ENCODE measurements at regions not wholly inside any gene's neighbourhood (a gene's known extent, or its start where the extent isn't known, plus 50 kb on each side); places are given as distances from the start of the nearest gene placed in this dataset.
"Not testable (repeated sequence)": the region's sequence is repeated elsewhere in the genome, so short reads cannot be mapped to it uniquely, and the experiment has no call there.

GRCh38 chr6:836276-836853, 143.4 kb upstream of the EXOC2 start:
- Histone ChIP-seq H3K27me3 (replicated peaks; ENCODE audit: insufficient read depth) (peaks cover 11% of the 10 kb centered on the region), H3K9me3 (ENCODE audit: low read depth) (no peaks in the 10 kb centered on the region), H3K9ac (no peak overlapping the region), H3K36me3 (ENCODE audit: low read depth) (no peaks in the 10 kb centered on the region), H3F3A (ENCODE audit: insufficient read depth) (no peaks in the 10 kb centered on the region), H3K9me2 (ENCODE audit: insufficient read depth) (no peaks in the 10 kb centered on the region), H3K4me2 (ENCODE audit: unreplicated experiment) (no peak overlapping the region), H2AFZ (no peak overlapping the region), H3K79me2 (ENCODE audit: insufficient read depth) (no peaks in the 10 kb centered on the region), H3K4me3 (no peak overlapping the region), H3K27ac (no peak overlapping the region), H3K4me1 (ENCODE audit: insufficient read depth) (no peaks in the 10 kb centered on the region), H4K20me1 (ENCODE audit: insufficient read depth) (no peaks in the 10 kb centered on the region)
- TF ChIP-seq EZH2 (IDR thresholded peaks at IDR 0.05; ENCODE audit: insufficient read depth, poor library complexity, severe bottlenecking) (no peak), EZH2phosphoT487 (IDR thresholded peaks at IDR 0.05; ENCODE audit: insufficient read depth, low read depth) (no peak)
- 59 to 73% methylated on average over 2 of the region's 2 CpGs for WGBS, 2 experiments (ENCODE audit: low coverage in 1 of 2, low lambda C conversion rate in 2 of 2, missing lambda C conversion rate in 2 of 2)
- in situ Hi-C loops (cut with MboI), result no loop called here
- no peak for DNase-seq

DNA sequence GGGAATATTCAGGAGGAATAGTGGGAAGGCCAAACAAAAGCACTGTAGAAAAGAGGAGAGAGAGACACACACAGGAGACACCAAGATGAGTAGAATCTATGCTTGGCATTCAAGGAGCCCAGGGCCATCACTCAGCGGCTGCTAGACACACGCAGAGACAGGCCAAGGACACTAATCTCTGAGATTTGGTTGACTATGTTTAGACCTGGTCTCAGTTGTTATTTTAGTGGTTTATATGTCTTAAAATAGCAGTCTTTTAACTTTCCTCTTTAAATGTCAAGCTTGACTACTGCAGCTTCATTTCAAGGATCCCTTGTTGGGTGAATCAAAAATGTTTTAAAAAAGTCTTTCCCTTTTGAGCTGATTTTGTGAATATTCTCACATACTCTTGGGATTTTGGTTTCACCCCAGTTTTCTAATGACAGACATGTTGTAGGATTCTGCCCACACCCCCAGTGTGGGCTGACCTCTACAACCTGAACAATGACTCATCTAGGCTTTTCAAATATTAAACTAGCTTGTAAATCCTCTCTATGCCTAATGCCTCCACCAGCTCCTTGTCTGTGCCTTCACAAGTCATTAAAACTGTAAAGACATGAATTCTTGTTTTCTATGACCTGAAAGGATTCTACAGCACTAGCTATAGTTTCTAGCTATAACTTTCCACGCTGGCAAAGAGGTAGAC, 142.7 kb upstream of the EXOC2 start:
- no peak overlapping the region for H3K27ac ChIP-seq

DNA sequence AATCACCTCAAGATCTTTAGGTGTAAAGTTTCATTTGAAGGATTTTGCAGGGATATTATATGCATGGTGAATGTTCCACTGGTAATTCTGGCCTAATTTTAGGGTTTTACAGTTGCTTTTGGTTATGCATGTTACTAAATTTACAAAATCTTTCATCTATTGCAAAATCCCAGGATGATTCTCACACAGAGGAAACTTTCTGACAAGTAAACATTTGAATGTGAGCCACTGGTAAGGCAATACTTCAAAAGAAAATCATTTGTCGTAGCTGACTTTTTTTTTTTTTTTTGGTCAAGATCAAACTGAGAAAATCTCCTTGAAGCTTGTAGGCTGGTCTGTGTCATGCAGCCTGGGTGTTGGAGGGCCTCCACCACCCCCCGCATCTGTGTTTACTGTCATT, 141.9 kb upstream of the EXOC2 start:
- Histone ChIP-seq H2AFZ (no peak overlapping the region), H3K4me1 (ENCODE audit: insufficient read depth) (no peaks in the 10 kb centered on the region), H3F3A (ENCODE audit: insufficient read depth) (no peaks in the 10 kb centered on the region), H3K4me2 (ENCODE audit: unreplicated experiment) (no peak overlapping the region), H3K9ac (no peak overlapping the region), H3K36me3 (ENCODE audit: low read depth) (no peaks in the 10 kb centered on the region), H3K9me3 (ENCODE audit: low read depth) (no peaks in the 10 kb centered on the region), H3K9me2 (ENCODE audit: insufficient read depth) (no peaks in the 10 kb centered on the region), H3K79me2 (ENCODE audit: insufficient read depth) (no peaks in the 10 kb centered on the region), H3K27ac (no peak overlapping the region), H3K4me3 (no peak overlapping the region), H4K20me1 (ENCODE audit: insufficient read depth) (no peaks in the 10 kb centered on the region), H3K27me3 (replicated peaks; ENCODE audit: insufficient read depth) (peaks cover 11% of the 10 kb centered on the region)
- TF ChIP-seq EZH2phosphoT487 (IDR thresholded peaks at IDR 0.05; ENCODE audit: insufficient read depth, low read depth) (no peak), EZH2 (IDR thresholded peaks at IDR 0.05; ENCODE audit: insufficient read depth, poor library complexity, severe bottlenecking) (no peak)
- in situ Hi-C loops (cut with MboI), result no loop called here
- WGBS, 2 experiments (ENCODE audit: low coverage in 1 of 2, low lambda C conversion rate in 2 of 2, missing lambda C conversion rate in 2 of 2), result 14 to 29% methylated on average over 2 of the region's 2 CpGs
- DNase-seq, result no peak

More for the DNA sequence above, 142.7 kb upstream of the EXOC2 start:
- no peaks in the 10 kb centered on the region for H3K4me1 ChIP-seq (ENCODE audit: insufficient read depth)
- H3K9me3 ChIP-seq (ENCODE audit: low read depth), result no peaks in the 10 kb centered on the region
- H3K9ac ChIP-seq, result no peak overlapping the region
- peaks cover 11% of the 10 kb centered on the region for H3K27me3 ChIP-seq (replicated peaks; ENCODE audit: insufficient read depth)
- no peak for TF ChIP-seq EZH2phosphoT487 (IDR thresholded peaks at IDR 0.05; ENCODE audit: insufficient read depth, low read depth)
- TF ChIP-seq EZH2 (IDR thresholded peaks at IDR 0.05; ENCODE audit: insufficient read depth, poor library complexity, severe bottlenecking), result no peak
- H3K4me3 ChIP-seq, result no peak overlapping the region
- no peaks in the 10 kb centered on the region for H4K20me1 ChIP-seq (ENCODE audit: insufficient read depth)
- H3K36me3 ChIP-seq (ENCODE audit: low read depth), result no peaks in the 10 kb centered on the region
- H3K9me2 ChIP-seq (ENCODE audit: insufficient read depth), result no peaks in the 10 kb centered on the region
- DNase-seq, result no peak
- in situ Hi-C loops (cut with MboI), result no loop called here
- 42 to 51% methylated on average over 3 of the region's 3 CpGs for WGBS, 2 experiments (ENCODE audit: low coverage in 1 of 2, low lambda C conversion rate in 2 of 2, missing lambda C conversion rate in 2 of 2)
- H3K4me2 ChIP-seq (ENCODE audit: unreplicated experiment), result no peak overlapping the region
- no peaks in the 10 kb centered on the region for H3K79me2 ChIP-seq (ENCODE audit: insufficient read depth)
- H2AFZ ChIP-seq, result no peak overlapping the region
- no peaks in the 10 kb centered on the region for H3F3A ChIP-seq (ENCODE audit: insufficient read depth)

GRCh38 chr6:834190-834589, 141.3 kb upstream of the EXOC2 start:
- no peak for DNase-seq
- Histone ChIP-seq H3K9ac (no peak overlapping the region), H3K79me2 (ENCODE audit: insufficient read depth) (no peaks in the 10 kb centered on the region), H3K4me1 (ENCODE audit: insufficient read depth) (no peaks in the 10 kb centered on the region), H3K4me2 (ENCODE audit: unreplicated experiment) (no peak overlapping the region), H3K9me2 (ENCODE audit: insufficient read depth) (no peaks in the 10 kb centered on the region), H4K20me1 (ENCODE audit: insufficient read depth) (no peaks in the 10 kb centered on the region), H3K36me3 (ENCODE audit: low read depth) (no peaks in the 10 kb centered on the region), H3K9me3 (ENCODE audit: low read depth) (no peaks in the 10 kb centered on the region), H3K27me3 (replicated peaks; ENCODE audit: insufficient read depth) (peaks cover 11% of the 10 kb centered on the region), H2AFZ (no peak overlapping the region), H3K4me3 (no peak overlapping the region), H3F3A (ENCODE audit: insufficient read depth) (no peaks in the 10 kb centered on the region), H3K27ac (no peak overlapping the region)
- WGBS, 2 experiments (ENCODE audit: low coverage in 1 of 2, low lambda C conversion rate in 2 of 2, missing lambda C conversion rate in 2 of 2), result 54 to 80% methylated on average over 1 to 2 of the region's 2 CpGs
- no peak for TF ChIP-seq EZH2 (IDR thresholded peaks at IDR 0.05; ENCODE audit: insufficient read depth, poor library complexity, severe bottlenecking)
- TF ChIP-seq EZH2phosphoT487 (IDR thresholded peaks at IDR 0.05; ENCODE audit: insufficient read depth, low read depth), result no peak
- in situ Hi-C loops (cut with MboI), result no loop called here

DNA sequence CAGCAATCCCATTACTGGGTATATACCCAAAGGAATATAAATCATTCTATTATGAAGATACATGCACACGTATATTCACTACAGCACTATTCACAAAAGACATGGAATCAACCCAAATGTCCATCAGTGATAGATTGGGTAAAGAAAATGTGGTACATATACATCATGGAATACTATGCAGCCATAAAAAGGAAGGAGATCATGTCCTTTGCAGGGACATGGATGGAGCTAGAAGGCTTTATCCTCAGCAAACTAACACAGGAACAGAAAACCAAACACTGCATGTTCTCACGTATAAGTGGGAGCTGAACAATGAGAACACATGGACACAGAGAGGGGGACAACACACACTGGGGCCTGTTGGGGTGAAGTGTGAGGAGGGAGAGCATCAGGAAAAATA, 139.9 kb upstream of the EXOC2 start:
- H3K27ac ChIP-seq; H3K9ac ChIP-seq; H3K4me3 ChIP-seq; H3K36me3 ChIP-seq (ENCODE audit: low read depth); H3K9me3 ChIP-seq (ENCODE audit: low read depth); H2AFZ ChIP-seq; DNase-seq; H3F3A ChIP-seq (ENCODE audit: insufficient read depth); H4K20me1 ChIP-seq (ENCODE audit: insufficient read depth); H3K9me2 ChIP-seq (ENCODE audit: insufficient read depth); H3K79me2 ChIP-seq (ENCODE audit: insufficient read depth); H3K4me2 ChIP-seq (ENCODE audit: unreplicated experiment); in situ Hi-C loops (cut with MboI); H3K4me1 ChIP-seq (ENCODE audit: insufficient read depth): not testable (repeated sequence)
- WGBS, 2 experiments (ENCODE audit: low coverage in 1 of 2, low lambda C conversion rate in 2 of 2, missing lambda C conversion rate in 2 of 2), result 34 to 41% methylated on average over 2 of the region's 2 CpGs
- H3K27me3 ChIP-seq (replicated peaks; ENCODE audit: insufficient read depth), result peaks cover 11% of the 10 kb centered on the region

Measured in GM23248 (cell line).